Endodermal cell (in vitro differentiated cells): ENCODE measurements at regions not wholly inside any gene's neighbourhood (a gene's known extent, or its start where the extent isn't known, plus 50 kb on each side); places are given as distances from the start of the nearest gene placed in this dataset.

ENCODE experiments used
- DNase-seq: peaks from one replicate; pipeline ENCODE4 v3.0.0-alpha.2; 2017
- H3K27ac ChIP-seq: 2 replicates; pipeline ENCODE4 v1.5.1; 2013; ENCODE audit warnings: mild to moderate bottlenecking, low read depth, low read length, moderate library complexity
- H3K27me3 ChIP-seq: 2 replicates; pipeline ENCODE4 v1.6.1; 2013; ENCODE audit warnings: mild to moderate bottlenecking, low read length, moderate library complexity; ENCODE audit not compliant: insufficient read depth, control insufficient read depth, poor library complexity, severe bottlenecking
- H3K36me3 ChIP-seq: 2 replicates; pipeline ENCODE4 v1.7.0; 2013; ENCODE audit warnings: mild to moderate bottlenecking, low read length, moderate library complexity; ENCODE audit not compliant: control insufficient read depth, insufficient read depth
- H3K4me1 ChIP-seq: one replicate; pipeline ENCODE4 v1.7.0; 2013; ENCODE audit warnings: low read length; ENCODE audit not compliant: control insufficient read depth, insufficient read depth
- H3K4me3 ChIP-seq: 2 replicates; pipeline ENCODE4 v1.5.1; 2013; ENCODE audit warnings: mild to moderate bottlenecking, low read length, moderate library complexity
- H3K9ac ChIP-seq: 2 replicates; pipeline ENCODE4 v1.6.1; 2013; ENCODE audit warnings: mild to moderate bottlenecking, low read length, moderate library complexity; ENCODE audit not compliant: poor library complexity, severe bottlenecking; ENCODE audit errors: extremely low read depth
- H3K9me3 ChIP-seq: 2 replicates; pipeline ENCODE4 v1.6.1; 2013; ENCODE audit warnings: mild to moderate bottlenecking, low read length, moderate library complexity; ENCODE audit not compliant: control insufficient read depth
- H3K27ac Mint-ChIP-seq: 2 replicates; pipeline ENCODE4 v1.8.0; 2020; ENCODE audit warnings: mixed read lengths
- H3K27me3 Mint-ChIP-seq: 2 replicates; pipeline ENCODE4 v1.8.0; 2021; ENCODE audit warnings: mild to moderate bottlenecking, mixed read lengths; ENCODE audit not compliant: insufficient read depth
- H3K36me3 Mint-ChIP-seq: 2 replicates; pipeline ENCODE4 v1.8.0; 2020; ENCODE audit warnings: low read depth, mixed read lengths
- H3K4me1 Mint-ChIP-seq: 2 replicates; pipeline ENCODE4 v1.8.0; 2020; ENCODE audit warnings: mixed read lengths
- H3K4me3 Mint-ChIP-seq: 2 replicates; pipeline ENCODE4 v1.8.0; 2020; ENCODE audit warnings: mild to moderate bottlenecking, moderate library complexity, mixed read lengths
- H3K9me3 Mint-ChIP-seq: 2 replicates; pipeline ENCODE4 v1.8.0; 2020; ENCODE audit warnings: mild to moderate bottlenecking, mixed read lengths
- WGBS, 2 experiments: methylation state at CpG; one replicate each; pipeline versions ENCODE4 v1.1.5 to v1.1.7; 2013; ENCODE audit warnings: missing lambda C conversion rate in 2 of 2, mixed read lengths in 1 of 2; ENCODE audit not compliant: insufficient coverage in 1 of 2, insufficient read length in 1 of 2; 5-methylcytosine and 5-hydroxymethylcytosine counted together
- TF ChIP-seq, protein P1 (sequence below): fragments of 200-600 bp; sonication (generic); conservative IDR thresholded peaks from 2 replicates; pipeline ENCODE4 v1.5.0; 2021; ENCODE audit warnings: antibody characterized with exemption, mild to moderate bottlenecking

DNA sequence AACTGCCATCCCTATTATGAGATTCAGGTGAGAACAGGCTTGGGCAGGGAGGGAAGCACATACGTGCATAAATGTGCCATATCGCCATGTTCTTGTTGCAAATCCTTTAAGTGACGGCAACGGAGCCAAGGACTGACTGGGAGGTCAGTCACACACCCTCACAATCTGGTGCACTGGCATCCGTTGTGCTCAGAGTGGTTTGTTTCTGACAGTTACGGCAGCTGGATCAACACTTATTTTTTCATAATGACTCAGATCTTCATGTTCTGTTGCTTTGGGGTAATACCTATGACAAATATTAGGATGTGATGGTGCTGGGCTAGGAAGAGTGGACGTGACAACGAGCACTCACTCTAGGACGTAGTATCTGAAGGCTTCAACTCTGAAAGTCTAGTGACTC, 56.2 kb upstream of the PREP start:
- Mint-ChIP-seq H3K36me3 (no peaks in the 10 kb centered on the region), H3K27ac (no peak overlapping the region), H3K4me3 (no peak overlapping the region), H3K9me3 (peaks cover 9% of the 10 kb centered on the region), H3K27me3 (peaks cover 6% of the 10 kb centered on the region), H3K4me1 (peaks cover 11% of the 10 kb centered on the region)
- no peak overlapping the region for H3K27ac ChIP-seq
- TF ChIP-seq, protein P1, sequence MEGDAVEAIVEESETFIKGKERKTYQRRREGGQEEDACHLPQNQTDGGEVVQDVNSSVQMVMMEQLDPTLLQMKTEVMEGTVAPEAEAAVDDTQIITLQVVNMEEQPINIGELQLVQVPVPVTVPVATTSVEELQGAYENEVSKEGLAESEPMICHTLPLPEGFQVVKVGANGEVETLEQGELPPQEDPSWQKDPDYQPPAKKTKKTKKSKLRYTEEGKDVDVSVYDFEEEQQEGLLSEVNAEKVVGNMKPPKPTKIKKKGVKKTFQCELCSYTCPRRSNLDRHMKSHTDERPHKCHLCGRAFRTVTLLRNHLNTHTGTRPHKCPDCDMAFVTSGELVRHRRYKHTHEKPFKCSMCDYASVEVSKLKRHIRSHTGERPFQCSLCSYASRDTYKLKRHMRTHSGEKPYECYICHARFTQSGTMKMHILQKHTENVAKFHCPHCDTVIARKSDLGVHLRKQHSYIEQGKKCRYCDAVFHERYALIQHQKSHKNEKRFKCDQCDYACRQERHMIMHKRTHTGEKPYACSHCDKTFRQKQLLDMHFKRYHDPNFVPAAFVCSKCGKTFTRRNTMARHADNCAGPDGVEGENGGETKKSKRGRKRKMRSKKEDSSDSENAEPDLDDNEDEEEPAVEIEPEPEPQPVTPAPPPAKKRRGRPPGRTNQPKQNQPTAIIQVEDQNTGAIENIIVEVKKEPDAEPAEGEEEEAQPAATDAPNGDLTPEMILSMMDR, result no peak
- no peak for DNase-seq
- peaks cover 11% of the 10 kb centered on the region for H3K9me3 ChIP-seq
- H3K9ac ChIP-seq, result no peak overlapping the region
- no peak overlapping the region for H3K4me3 ChIP-seq
- WGBS, 2 experiments, result 94 to 96% methylated on average over 5 to 9 of the region's 9 CpGs
- H3K4me1 ChIP-seq, result no peaks in the 10 kb centered on the region
- peaks cover 12% of the 10 kb centered on the region for H3K27me3 ChIP-seq
- no peaks in the 10 kb centered on the region for H3K36me3 ChIP-seq

DNA sequence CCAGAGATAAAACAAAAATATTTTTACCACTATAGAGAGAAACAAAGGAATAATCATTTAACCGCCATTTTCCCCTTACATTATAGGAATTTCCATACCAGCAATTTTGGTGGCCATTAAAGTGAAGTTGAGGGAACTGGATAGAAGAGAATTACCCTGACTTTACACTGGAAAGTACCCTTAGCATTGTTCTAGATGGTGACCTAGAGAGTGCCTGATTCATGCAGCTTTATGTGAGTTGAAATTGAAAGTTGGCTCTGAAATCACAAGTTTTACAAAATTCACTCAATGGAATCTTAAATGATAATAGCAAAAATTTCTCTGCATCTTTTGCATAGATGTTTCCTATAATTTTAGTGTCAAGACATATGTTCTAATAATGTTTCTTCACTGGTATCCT, 55.7 kb upstream of the PREP start:
- Mint-ChIP-seq H3K27me3 (peaks cover 6% of the 10 kb centered on the region), H3K27ac (no peak overlapping the region), H3K9me3 (peaks cover 9% of the 10 kb centered on the region), H3K36me3 (no peaks in the 10 kb centered on the region), H3K4me1 (peaks cover 11% of the 10 kb centered on the region), H3K4me3 (no peak overlapping the region)
- no peak overlapping the region for H3K27ac ChIP-seq
- no peaks in the 10 kb centered on the region for H3K4me1 ChIP-seq
- TF ChIP-seq, protein P1, result no peak
- H3K9ac ChIP-seq, result no peak overlapping the region
- H3K9me3 ChIP-seq, result peaks cover 11% of the 10 kb centered on the region
- WGBS, 2 experiments, result no CpG with 5 or more reads among the region's 1 CpG
- H3K36me3 ChIP-seq, result no peaks in the 10 kb centered on the region
- DNase-seq, result no peak
- H3K4me3 ChIP-seq, result no peak overlapping the region
- H3K27me3 ChIP-seq, result peaks cover 12% of the 10 kb centered on the region

DNA sequence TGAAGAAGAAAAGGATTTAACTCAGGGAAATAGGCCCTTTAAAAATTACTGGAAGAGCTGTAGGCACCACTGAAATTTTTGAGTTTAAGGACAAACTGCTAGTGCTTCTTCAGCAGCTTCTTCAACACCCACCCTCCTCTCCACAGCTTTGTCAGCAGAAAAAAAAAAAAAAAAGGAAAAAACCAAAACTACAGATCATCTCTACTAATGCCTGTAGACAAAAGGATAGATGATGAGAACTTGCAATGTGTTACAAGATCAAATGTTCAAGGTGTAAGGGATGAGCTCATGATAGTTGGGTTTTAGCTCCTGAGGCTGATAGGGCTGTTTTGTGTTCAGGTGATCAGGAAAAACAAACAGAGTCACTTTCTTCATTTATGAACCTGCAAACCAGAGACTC, 55.2 kb upstream of the PREP start:
- no peaks in the 10 kb centered on the region for H3K36me3 ChIP-seq
- DNase-seq, result no peak
- peaks cover 11% of the 10 kb centered on the region for H3K9me3 ChIP-seq
- H3K27me3 Mint-ChIP-seq, result peaks cover 6% of the 10 kb centered on the region
- TF ChIP-seq, protein P1, result no peak
- H3K4me3 ChIP-seq, result no peak overlapping the region
- H3K9me3 Mint-ChIP-seq, result peaks cover 9% of the 10 kb centered on the region
- H3K9ac ChIP-seq, result no peak overlapping the region
- H3K27ac Mint-ChIP-seq, result no peak overlapping the region
- no peak overlapping the region for H3K4me3 Mint-ChIP-seq
- H3K27me3 ChIP-seq, result peaks cover 12% of the 10 kb centered on the region
- no peaks in the 10 kb centered on the region for H3K4me1 ChIP-seq
- H3K4me1 Mint-ChIP-seq, result peaks cover 11% of the 10 kb centered on the region
- H3K36me3 Mint-ChIP-seq, result no peaks in the 10 kb centered on the region
- H3K27ac ChIP-seq, result no peak overlapping the region
